Pancreas (tissue), 10 donors: ENCODE measurements at regions not wholly inside any gene's neighbourhood (a gene's known extent, or its start where the extent isn't known, plus 50 kb on each side); places are given as distances from the start of the nearest gene placed in this dataset.

ENCODE experiments used
- ATAC-seq, 4 donors: fragments of 200-7000 bp; cut with Tn5 transposase; one replicate each; pipeline versions ENCODE4 v1.8.0 to v1.9.1; 2020; ENCODE audit warnings: mild to moderate bottlenecking in 4 of 4, moderate library complexity in 4 of 4
- DNase-seq, 6 donors: peaks; one replicate each; pipeline ENCODE4 v3.0.0-alpha.2; 2020
- FAIRE-seq: peaks from 2 replicates; lab custom pipeline; 2012; peaks lifted over from hg19 to GRCh38; lab: Jason Lieb, UNC
- H3K27ac ChIP-seq, 4 donors: fragments of 200-600 bp; sonication (generic); 1 replicate in 3 of 4; 2 replicates in 1 of 4; pipeline versions ENCODE4 v1.5.0 to v1.8.0; 2020
- H3K27me3 ChIP-seq, 4 donors: fragments of 200-600 bp; one replicate each; pipeline ENCODE4 v1.8.0; 2021
- H3K36me3 ChIP-seq, 3 donors: fragments of 200-600 bp; sonication (generic) in 1 of 3; one replicate each; pipeline versions ENCODE4 v1.5.0 to v1.8.0; 2020 to 2021
- H3K4me1 ChIP-seq, 3 donors: fragments of 200-600 bp; one replicate each; pipeline ENCODE4 v1.8.0; 2021
- H3K4me3 ChIP-seq, 4 donors: fragments of 200-600 bp; sonication (generic) in 2 of 4; one replicate each; pipeline versions ENCODE4 v1.5.0 to v1.8.0; 2020 to 2021
- H3K9me3 ChIP-seq, 4 donors: fragments of 200-600 bp; one replicate each; pipeline ENCODE4 v1.8.0; 2021
- CTCF ChIP-seq, 4 donors: fragments of 200-600 bp; sonication (generic) in 3 of 4; IDR thresholded peaks; one replicate each; pipeline versions ENCODE4 v1.5.0 to v1.8.0; 2021; ENCODE audit warnings: antibody characterized with exemption in 4 of 4
- WGBS, 2 donors: extraction: QIAGEN DNeasy Blood & Tissue Kit; methylation state at CpG; one replicate each; pipeline ENCODE4 v1.1.7; 2013; 5-methylcytosine and 5-hydroxymethylcytosine counted together
- intact Hi-C, 3 donors: fragments of 100-400 bp; cut with DNase I; formaldehyde crosslinking; loops; one replicate each; pipeline versions ENCODE4 v1.11.1 to v1.14.2; 2022
- donor health status: healthy with polysubstance abuse.
- donor health status: DM: no; HTN: no; CAD: no; lungs with moderate emphysema.
- donor health status: DM: no; HTN: no; CAD: no.
- donor health status: control.
- donor health status: control.
- donor health status: Bipolar disorder and iron deficiency.
- donor health status: DM: yes; HTN: yes; CAD: no.
- donor health status: DM: no; HTN: no; CAD: no.
- donor health status: DM: no; HTN: no; CAD: no.
- donor health status: DM: yes; HTN: yes; CAD: no.

- H3K4me1 ChIP-seq, result no peaks in the 10 kb centered on the region
- no peak for DNase-seq
- no peak for FAIRE-seq
- 58 to 72% methylated on average over 3 of the region's 3 CpGs for WGBS, 2 donors
- ATAC-seq, result no peak
- intact Hi-C loops, result no loop called here
- no peaks in the 10 kb centered on the region for H3K27me3 ChIP-seq
- H3K27ac ChIP-seq, result no peak overlapping the region
- no peaks in the 10 kb centered on the region for H3K36me3 ChIP-seq
- no peak for TF ChIP-seq CTCF (IDR thresholded peaks at IDR 0.05)
- no peaks in the 10 kb centered on the region for H3K9me3 ChIP-seq
- no peak overlapping the region for H3K4me3 ChIP-seq
Measured at GRCh38 chr4:60868232-60868960, 331.7 kb upstream of the ADGRL3 start.

GRCh38 chr4:60879135-60879701 is 320.9 kb upstream of the ADGRL3 start:
- TF ChIP-seq CTCF (IDR thresholded peaks at IDR 0.05), result no peak
- H3K27me3 ChIP-seq, result no peaks in the 10 kb centered on the region
- ATAC-seq, result no peak
- 26 to 53% methylated on average over 1 of the region's 1 CpG for WGBS, 2 donors
- intact Hi-C loops, result no loop called here
- no peak for DNase-seq
- no peak for FAIRE-seq
- H3K9me3 ChIP-seq, result no peaks in the 10 kb centered on the region
- H3K27ac ChIP-seq, result no peak overlapping the region
- H3K36me3 ChIP-seq, result no peaks in the 10 kb centered on the region
- H3K4me3 ChIP-seq, result no peak overlapping the region
- H3K4me1 ChIP-seq, result no peaks in the 10 kb centered on the region

- H3K4me3 ChIP-seq, result no peak overlapping the region
- H3K27ac ChIP-seq, result no peak overlapping the region
- intact Hi-C loops, result no loop called here
- FAIRE-seq, result no peak
- no peaks in the 10 kb centered on the region for H3K27me3 ChIP-seq
- TF ChIP-seq CTCF (IDR thresholded peaks at IDR 0.05), result no peak
- H3K4me1 ChIP-seq, result no peaks in the 10 kb centered on the region
- H3K9me3 ChIP-seq, result no peaks in the 10 kb centered on the region
- ATAC-seq, result no peak
- WGBS, 2 donors, result 23 to 29% methylated on average over 7 of the region's 7 CpGs
- no peaks in the 10 kb centered on the region for H3K36me3 ChIP-seq
- no peak for DNase-seq
Measured at GRCh38 chr4:60884587-60884986, 315.5 kb upstream of the ADGRL3 start.

GRCh38 chr4:60885011-60885410 is 315.1 kb upstream of the ADGRL3 start:
- H3K9me3 ChIP-seq, result no peaks in the 10 kb centered on the region
- H3K27ac ChIP-seq, result no peak overlapping the region
- no peaks in the 10 kb centered on the region for H3K4me1 ChIP-seq
- WGBS, 2 donors, result 48 to 77% methylated on average over 2 of the region's 2 CpGs
- intact Hi-C loops, result no loop called here
- no peaks in the 10 kb centered on the region for H3K27me3 ChIP-seq
- ATAC-seq (no peak), DNase-seq (no peak), FAIRE-seq (no peak)
- no peak for TF ChIP-seq CTCF (IDR thresholded peaks at IDR 0.05)
- H3K36me3 ChIP-seq, result no peaks in the 10 kb centered on the region
- no peak overlapping the region for H3K4me3 ChIP-seq

GRCh38 chr4:60890743-60891142 is 309.4 kb upstream of the ADGRL3 start:
- intact Hi-C loops, result no loop called here
- DNase-seq, result no peak
- H3K9me3 ChIP-seq, result no peaks in the 10 kb centered on the region
- ATAC-seq, result no peak
- H3K4me1 ChIP-seq, result no peaks in the 10 kb centered on the region
- H3K27me3 ChIP-seq, result no peaks in the 10 kb centered on the region
- no peak for TF ChIP-seq CTCF (IDR thresholded peaks at IDR 0.05)
- H3K4me3 ChIP-seq, result no peak overlapping the region
- no peaks in the 10 kb centered on the region for H3K36me3 ChIP-seq
- 47 to 56% methylated on average over 2 of the region's 2 CpGs for WGBS, 2 donors
- H3K27ac ChIP-seq, result no peak overlapping the region
- no peak for FAIRE-seq
